ENCODE measurements at regions not wholly inside any gene's neighbourhood (a gene's known extent, or its start where the extent isn't known, plus 50 kb on each side); places are given as distances from the start of the nearest gene placed in this dataset.

DNA sequence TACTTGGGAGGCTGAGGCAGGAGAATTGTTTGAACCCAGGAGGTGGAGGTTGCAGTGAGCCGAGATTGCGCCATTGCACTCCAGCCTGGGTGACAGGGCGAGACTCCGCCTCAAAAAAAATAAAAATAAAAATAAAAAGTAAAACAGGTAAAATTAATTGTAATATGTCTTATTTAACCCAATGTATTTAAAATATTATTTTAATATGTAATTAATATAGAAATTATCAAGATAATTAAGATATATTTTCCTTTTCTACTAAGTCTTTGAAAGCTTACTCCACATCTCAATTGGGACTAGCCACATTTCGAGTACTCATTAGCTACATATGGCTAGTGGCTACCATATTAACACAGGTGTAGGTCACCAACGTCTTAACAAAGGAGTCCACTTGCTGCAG lies 61.6 kb upstream of the IPO9 start:
- no peak for TF ChIP-seq ZFX (IDR thresholded peaks at IDR 0.05)
- TF ChIP-seq, protein P1, sequence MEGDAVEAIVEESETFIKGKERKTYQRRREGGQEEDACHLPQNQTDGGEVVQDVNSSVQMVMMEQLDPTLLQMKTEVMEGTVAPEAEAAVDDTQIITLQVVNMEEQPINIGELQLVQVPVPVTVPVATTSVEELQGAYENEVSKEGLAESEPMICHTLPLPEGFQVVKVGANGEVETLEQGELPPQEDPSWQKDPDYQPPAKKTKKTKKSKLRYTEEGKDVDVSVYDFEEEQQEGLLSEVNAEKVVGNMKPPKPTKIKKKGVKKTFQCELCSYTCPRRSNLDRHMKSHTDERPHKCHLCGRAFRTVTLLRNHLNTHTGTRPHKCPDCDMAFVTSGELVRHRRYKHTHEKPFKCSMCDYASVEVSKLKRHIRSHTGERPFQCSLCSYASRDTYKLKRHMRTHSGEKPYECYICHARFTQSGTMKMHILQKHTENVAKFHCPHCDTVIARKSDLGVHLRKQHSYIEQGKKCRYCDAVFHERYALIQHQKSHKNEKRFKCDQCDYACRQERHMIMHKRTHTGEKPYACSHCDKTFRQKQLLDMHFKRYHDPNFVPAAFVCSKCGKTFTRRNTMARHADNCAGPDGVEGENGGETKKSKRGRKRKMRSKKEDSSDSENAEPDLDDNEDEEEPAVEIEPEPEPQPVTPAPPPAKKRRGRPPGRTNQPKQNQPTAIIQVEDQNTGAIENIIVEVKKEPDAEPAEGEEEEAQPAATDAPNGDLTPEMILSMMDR (conservative IDR thresholded peaks at IDR 0.05) = no peak
- H3K27ac ChIP-seq = no peak overlapping the region

DNA sequence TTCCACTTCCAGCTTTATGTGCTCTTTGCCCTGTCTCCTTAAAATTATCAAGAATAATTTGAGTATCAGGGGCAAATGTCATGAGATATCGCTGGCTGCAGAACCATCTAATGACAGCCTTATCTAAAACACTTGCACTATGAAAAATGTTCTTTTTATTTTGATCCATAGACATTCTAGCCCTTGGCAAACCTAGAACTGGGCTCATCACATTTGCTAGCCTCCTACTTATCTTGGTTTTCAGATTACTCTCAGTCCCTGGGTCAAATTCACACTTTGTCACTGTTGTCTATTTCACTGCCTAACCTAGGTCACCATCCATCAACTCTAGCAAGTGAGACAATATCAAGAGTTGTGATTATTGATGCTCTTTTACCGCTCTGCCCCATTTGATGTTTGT lies 59.9 kb upstream of the IPO9 start:
- no peak for TF ChIP-seq ZFX (IDR thresholded peaks at IDR 0.05)
- TF ChIP-seq, protein P1 (conservative IDR thresholded peaks at IDR 0.05) = no peak
- no peak overlapping the region for H3K27ac ChIP-seq

DNA sequence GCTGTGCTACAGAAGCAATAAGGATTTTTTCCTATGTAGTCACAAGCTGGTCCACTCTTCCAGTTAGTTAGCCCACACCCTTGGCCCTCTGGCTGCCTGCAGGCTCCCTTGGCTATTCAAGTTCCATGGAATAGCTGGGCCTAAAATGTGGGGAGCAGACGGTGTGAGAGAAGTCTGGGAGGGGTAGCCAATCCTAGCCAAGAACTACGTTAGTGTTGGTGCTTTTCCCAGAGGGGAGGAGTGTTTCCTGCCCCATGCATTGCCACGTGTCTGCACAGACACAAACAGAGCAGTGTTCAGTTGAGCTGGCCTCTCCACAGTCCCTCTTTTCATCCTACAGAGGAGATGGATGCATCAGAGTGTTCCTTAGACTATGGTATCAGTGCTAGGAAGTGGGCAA lies 59.0 kb upstream of the IPO9 start:
- H3K27ac ChIP-seq = no peak overlapping the region
- no peak for TF ChIP-seq ZFX (IDR thresholded peaks at IDR 0.05)
- TF ChIP-seq, protein P1 (conservative IDR thresholded peaks at IDR 0.05) = no peak

DNA sequence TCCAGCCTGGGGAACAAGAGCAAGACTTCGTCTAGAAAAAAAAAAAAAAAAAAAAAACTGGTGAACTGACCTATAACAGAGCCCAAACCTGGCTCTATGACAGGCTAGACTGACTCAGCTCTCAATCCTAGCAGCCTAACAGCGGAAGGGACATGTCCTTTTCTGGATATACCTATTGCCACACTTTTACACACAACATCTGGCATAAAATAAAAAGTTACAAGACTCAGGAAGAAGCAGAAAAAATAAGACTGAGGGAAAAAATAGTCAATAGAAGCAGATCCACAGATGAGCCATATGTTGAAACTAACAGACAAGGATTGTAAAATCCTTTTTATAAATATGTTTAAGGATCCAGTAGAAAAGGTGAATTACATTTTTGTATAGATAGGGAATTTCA lies 57.5 kb upstream of the IPO9 start:
- H3K27ac ChIP-seq = no peak overlapping the region
- no peak for TF ChIP-seq ZFX (IDR thresholded peaks at IDR 0.05)
- TF ChIP-seq, protein P1 (conservative IDR thresholded peaks at IDR 0.05) = no peak

DNA sequence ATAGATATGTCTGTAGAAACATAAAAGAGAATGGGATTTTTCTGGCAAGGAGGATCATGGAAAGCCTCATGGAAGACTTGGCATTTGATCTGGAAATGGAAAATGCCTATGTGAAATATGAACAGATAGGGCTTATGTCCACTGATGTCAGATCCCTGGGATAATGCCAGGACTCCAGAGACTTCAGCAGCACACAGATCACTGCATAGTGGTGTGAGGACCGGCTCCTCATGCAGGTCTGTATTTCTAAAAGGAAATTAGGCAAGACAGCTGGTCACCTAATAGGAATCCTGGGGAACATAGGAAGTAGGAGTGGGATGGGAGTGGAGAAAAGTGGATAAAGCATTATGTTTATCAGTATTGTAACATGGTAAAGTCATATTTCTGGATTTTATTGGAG lies 56.8 kb upstream of the IPO9 start:
- TF ChIP-seq, protein P1 (conservative IDR thresholded peaks at IDR 0.05) = no peak
- no peak for TF ChIP-seq ZFX (IDR thresholded peaks at IDR 0.05)
- no peak overlapping the region for H3K27ac ChIP-seq

DNA sequence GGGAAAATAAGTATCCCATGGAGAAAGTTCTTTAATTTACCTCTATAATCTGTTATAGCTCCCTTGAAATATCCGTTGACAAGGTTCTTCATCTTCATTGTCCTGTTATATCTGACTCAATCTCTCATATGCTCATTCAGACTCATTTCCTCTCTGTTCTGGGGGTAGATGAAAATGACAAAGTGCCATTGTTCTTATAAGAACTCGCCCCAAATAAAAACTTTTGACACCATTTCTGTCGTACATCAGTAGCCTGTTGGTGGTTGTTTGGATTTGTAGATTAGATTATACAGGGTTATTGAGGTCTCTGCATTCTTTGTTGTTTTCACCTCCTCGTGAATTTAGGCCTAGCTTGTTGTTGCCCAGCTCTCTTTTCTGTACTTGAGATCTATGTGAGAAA lies 55.2 kb upstream of the IPO9 start:
- TF ChIP-seq, protein P1 (conservative IDR thresholded peaks at IDR 0.05) = no peak
- TF ChIP-seq ZFX (IDR thresholded peaks at IDR 0.05) = no peak
- H3K27ac ChIP-seq = no peak overlapping the region

DNA sequence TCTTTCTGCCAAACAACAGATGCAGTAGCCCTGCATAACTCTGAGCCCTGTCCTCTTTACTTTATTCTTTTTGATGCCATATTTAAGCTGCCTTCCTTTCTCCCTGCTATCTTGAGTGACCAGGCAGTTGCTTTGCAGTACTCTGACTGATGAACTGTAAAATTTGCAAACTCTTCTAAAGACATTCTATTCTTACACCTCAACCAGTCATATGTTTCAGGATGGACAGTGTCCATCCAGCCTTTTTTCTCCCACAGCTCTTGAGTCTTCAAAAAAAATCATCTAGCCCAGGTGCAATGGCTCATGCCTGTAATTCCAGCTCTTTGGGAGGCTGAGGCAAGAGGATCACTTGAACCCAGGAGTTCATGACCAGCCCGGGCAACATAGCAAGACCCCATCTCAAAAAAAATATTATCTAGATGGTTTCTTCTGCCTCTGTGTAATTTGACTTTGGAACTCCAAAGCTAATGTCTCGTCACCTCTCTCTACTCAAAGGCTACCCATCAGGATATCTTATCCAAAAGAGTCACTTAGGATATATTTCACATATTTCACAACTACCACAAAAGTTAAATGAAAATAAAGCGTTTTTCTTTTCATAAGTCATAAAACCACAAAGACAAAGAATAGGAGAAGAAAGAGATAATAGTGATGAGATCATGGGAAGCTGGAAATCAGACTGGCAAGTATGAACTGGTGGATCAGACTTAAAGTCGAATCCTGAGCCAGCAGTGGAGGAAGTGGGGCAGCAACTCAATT lies 54.6 kb upstream of the IPO9 start:
- peak overlapping the region; percentile 75; the same call in 1 of the 2 replicates for H3K27ac ChIP-seq
- TF ChIP-seq ZFX (IDR thresholded peaks at IDR 0.05) = no peak
- TF ChIP-seq, protein P1 (conservative IDR thresholded peaks at IDR 0.05) = no peak

Measured in C4-2B (cell line).